Loucy (cell line): ENCODE measurements at regions not wholly inside any gene's neighbourhood (a gene's known extent, or its start where the extent isn't known, plus 50 kb on each side); places are given as distances from the start of the nearest gene placed in this dataset.

Experiments used
- H2AFZ ChIP-seq: fragments of 200-600 bp; sonication (generic); 2 replicates; pipeline ENCODE4 v1.6.0; 2016; ENCODE audit warnings: antibody characterized with exemption, mild to moderate bottlenecking, low read length, moderate library complexity
- H3F3A ChIP-seq: fragments of 200-600 bp; 2 replicates; pipeline ENCODE4 v1.6.0; 2016; ENCODE audit warnings: antibody characterized with exemption, low read depth, mild to moderate bottlenecking
- H3K27me3 ChIP-seq: fragments of 200-600 bp; sonication (generic); 2 replicates; pipeline ENCODE4 v1.6.1; 2014; ENCODE audit warnings: low read length, mild to moderate bottlenecking; ENCODE audit not compliant: insufficient read depth, poor library complexity, severe bottlenecking
- H3K36me3 ChIP-seq: fragments of 200-600 bp; sonication (generic); 2 replicates; pipeline ENCODE4 v1.6.1; 2016; ENCODE audit warnings: low read length; ENCODE audit not compliant: insufficient read depth
- H3K4me1 ChIP-seq: fragments of 200-600 bp; sonication (generic); 2 replicates; pipeline ENCODE4 v1.5.1; 2014; ENCODE audit warnings: low read length, mild to moderate bottlenecking; ENCODE audit not compliant: insufficient read depth, poor library complexity, severe bottlenecking
- H3K4me2 ChIP-seq: fragments of 200-600 bp; sonication (generic); 2 replicates; pipeline ENCODE4 v1.6.0; 2014; ENCODE audit warnings: antibody characterized with exemption, low read length, low read depth, mild to moderate bottlenecking; ENCODE audit not compliant: poor library complexity, severe bottlenecking
- H3K4me3 ChIP-seq: fragments of 200-600 bp; sonication (generic); 2 replicates; pipeline ENCODE4 v1.5.1; 2014; ENCODE audit warnings: low read length, mild to moderate bottlenecking, mixed read lengths; ENCODE audit not compliant: poor library complexity, severe bottlenecking
- H3K79me2 ChIP-seq: fragments of 200-600 bp; sonication (generic); 2 replicates; pipeline ENCODE4 v1.6.1; 2014; ENCODE audit warnings: low read length; ENCODE audit not compliant: insufficient read depth
- H3K9ac ChIP-seq: fragments of 200-600 bp; sonication (generic); 2 replicates; pipeline ENCODE4 v1.6.0; 2014; ENCODE audit warnings: mild to moderate bottlenecking, low read depth, low read length, moderate library complexity; ENCODE audit not compliant: poor library complexity, severe bottlenecking
- H3K9me2 ChIP-seq: fragments of 200-600 bp; sonication (generic); replicated peaks from 2 replicates; pipeline ENCODE4 v1.6.1; 2016; ENCODE audit warnings: low read depth, low read length, mixed read lengths
- H3K9me3 ChIP-seq: fragments of 200-600 bp; sonication (generic); 2 replicates; pipeline ENCODE4 v1.6.1; 2014; ENCODE audit warnings: mild to moderate bottlenecking, antibody characterized with exemption, low read length, low read depth; ENCODE audit not compliant: insufficient read depth
- H4K20me1 ChIP-seq: fragments of 200-600 bp; sonication (generic); 2 replicates; pipeline ENCODE4 v1.6.0; 2014; ENCODE audit warnings: antibody characterized with exemption, low read length, mild to moderate bottlenecking; ENCODE audit not compliant: insufficient read depth, poor library complexity, severe bottlenecking
- EZH2phosphoT487 ChIP-seq: fragments of 200-600 bp; IDR thresholded peaks from 2 replicates; pipeline ENCODE4 v1.6.1; 2018; ENCODE audit warnings: antibody characterized with exemption, mild to moderate bottlenecking, moderate library complexity, borderline replicate concordance
- TF ChIP-seq, protein P1 (sequence below): fragments of 200-600 bp; sonication (generic); conservative IDR thresholded peaks from 2 replicates; pipeline ENCODE4 v1.5.1; 2014; ENCODE audit warnings: mild to moderate bottlenecking, antibody characterized with exemption, low read length

DNA sequence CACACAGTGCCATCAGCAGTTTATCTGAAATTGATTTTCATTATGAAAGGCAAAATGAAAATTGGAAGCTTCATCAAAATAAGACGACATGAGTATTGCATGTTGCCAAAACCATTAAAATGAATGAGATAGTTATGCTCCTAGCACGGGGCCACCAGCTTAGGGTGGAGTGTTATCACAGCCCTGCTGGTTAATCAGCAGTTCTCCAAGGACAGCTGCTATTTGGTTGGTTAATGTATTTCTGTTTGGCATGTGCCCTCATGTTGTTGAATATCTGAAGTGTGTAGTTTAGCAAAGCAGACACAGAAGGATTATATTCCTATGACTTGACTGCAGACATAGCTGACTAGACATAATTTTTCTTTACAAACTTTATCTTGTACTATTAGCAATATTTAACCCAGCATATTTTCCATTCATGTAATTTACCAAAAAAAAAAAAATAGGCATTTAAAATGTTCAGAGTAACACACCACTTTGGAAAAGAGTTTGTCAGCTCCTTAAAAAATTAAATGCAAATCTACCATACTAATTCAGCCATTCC is 98.6 kb upstream of the PIK3R1 start:
- Histone ChIP-seq H3K4me3 (no peak overlapping the region), H2AFZ (no peak overlapping the region), H3F3A (no peaks in the 10 kb centered on the region), H4K20me1 (no peaks in the 10 kb centered on the region), H3K79me2 (no peaks in the 10 kb centered on the region), H3K27me3 (no peaks in the 10 kb centered on the region), H3K4me1 (peaks cover 12% of the 10 kb centered on the region), H3K9me3 (no peaks in the 10 kb centered on the region), H3K4me2 (no peak overlapping the region), H3K9ac (no peak overlapping the region), H3K36me3 (no peaks in the 10 kb centered on the region), H3K9me2 (no peaks in the 10 kb centered on the region)
- TF ChIP-seq EZH2phosphoT487 = no peak
- TF ChIP-seq, protein P1, sequence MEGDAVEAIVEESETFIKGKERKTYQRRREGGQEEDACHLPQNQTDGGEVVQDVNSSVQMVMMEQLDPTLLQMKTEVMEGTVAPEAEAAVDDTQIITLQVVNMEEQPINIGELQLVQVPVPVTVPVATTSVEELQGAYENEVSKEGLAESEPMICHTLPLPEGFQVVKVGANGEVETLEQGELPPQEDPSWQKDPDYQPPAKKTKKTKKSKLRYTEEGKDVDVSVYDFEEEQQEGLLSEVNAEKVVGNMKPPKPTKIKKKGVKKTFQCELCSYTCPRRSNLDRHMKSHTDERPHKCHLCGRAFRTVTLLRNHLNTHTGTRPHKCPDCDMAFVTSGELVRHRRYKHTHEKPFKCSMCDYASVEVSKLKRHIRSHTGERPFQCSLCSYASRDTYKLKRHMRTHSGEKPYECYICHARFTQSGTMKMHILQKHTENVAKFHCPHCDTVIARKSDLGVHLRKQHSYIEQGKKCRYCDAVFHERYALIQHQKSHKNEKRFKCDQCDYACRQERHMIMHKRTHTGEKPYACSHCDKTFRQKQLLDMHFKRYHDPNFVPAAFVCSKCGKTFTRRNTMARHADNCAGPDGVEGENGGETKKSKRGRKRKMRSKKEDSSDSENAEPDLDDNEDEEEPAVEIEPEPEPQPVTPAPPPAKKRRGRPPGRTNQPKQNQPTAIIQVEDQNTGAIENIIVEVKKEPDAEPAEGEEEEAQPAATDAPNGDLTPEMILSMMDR = no peak

DNA sequence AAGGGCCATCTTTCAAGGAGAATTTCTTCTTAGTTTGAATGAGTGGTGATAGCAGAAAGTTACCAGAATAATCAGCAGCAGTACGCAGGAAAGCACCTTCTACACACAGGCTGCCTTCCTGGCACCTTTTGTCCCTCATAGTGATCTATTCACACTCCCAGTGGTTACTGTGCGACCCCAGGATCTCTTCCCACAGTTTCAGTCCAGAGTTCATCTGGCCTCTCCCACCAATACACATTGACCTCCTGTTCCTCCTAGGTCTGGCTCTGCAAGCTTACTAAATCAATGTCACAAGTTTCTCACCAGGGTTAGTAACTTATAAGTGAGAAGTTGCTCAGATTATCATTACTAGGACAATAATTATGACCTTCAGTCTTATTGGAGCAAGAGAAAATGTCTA is 99.1 kb upstream of the PIK3R1 start:
- no peaks in the 10 kb centered on the region for H3F3A ChIP-seq
- no peak overlapping the region for H3K4me2 ChIP-seq
- H2AFZ ChIP-seq = 0 out of 2 replicates have a peak overlapping the region, but pooled peaks have one; percentile 3
- H3K4me3 ChIP-seq = no peak overlapping the region
- no peaks in the 10 kb centered on the region for H3K9me3 ChIP-seq
- no peaks in the 10 kb centered on the region for H3K36me3 ChIP-seq
- no peak overlapping the region for H3K9ac ChIP-seq
- H3K79me2 ChIP-seq = no peaks in the 10 kb centered on the region
- H3K27me3 ChIP-seq = no peaks in the 10 kb centered on the region
- H3K4me1 ChIP-seq = peaks cover 12% of the 10 kb centered on the region
- H4K20me1 ChIP-seq = no peaks in the 10 kb centered on the region
- TF ChIP-seq, protein P1 = no peak
- TF ChIP-seq EZH2phosphoT487 = no peak
- no peaks in the 10 kb centered on the region for H3K9me2 ChIP-seq

DNA sequence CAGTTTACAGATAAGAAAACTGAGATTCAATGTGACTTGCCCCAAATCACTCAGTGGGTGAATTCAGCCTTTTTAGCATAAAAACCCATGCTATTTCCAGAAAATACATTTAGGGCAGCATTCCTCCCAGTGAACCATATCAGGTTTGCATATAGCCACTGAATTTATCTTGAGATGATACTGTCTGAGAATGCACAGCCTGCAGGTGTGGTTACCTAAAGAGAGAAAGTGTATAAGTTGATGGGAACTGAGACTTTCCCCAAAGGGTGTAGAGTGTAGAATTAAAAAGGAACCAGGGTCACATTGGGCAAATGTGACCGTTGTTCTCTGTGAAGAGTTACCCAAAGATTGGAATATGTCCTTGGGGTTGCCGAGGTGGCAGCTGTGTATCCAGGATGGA is 100.0 kb upstream of the PIK3R1 start:
- H3K4me1 ChIP-seq = peaks cover 12% of the 10 kb centered on the region
- H3K4me2 ChIP-seq = no peak overlapping the region
- H3K36me3 ChIP-seq = no peaks in the 10 kb centered on the region
- H4K20me1 ChIP-seq = no peaks in the 10 kb centered on the region
- H3K9ac ChIP-seq = no peak overlapping the region
- no peaks in the 10 kb centered on the region for H3K9me3 ChIP-seq
- no peaks in the 10 kb centered on the region for H3K79me2 ChIP-seq
- no peak overlapping the region for H3K4me3 ChIP-seq
- no peaks in the 10 kb centered on the region for H3K9me2 ChIP-seq
- TF ChIP-seq, protein P1 = no peak
- TF ChIP-seq EZH2phosphoT487 = no peak
- no peaks in the 10 kb centered on the region for H3F3A ChIP-seq
- H3K27me3 ChIP-seq = no peaks in the 10 kb centered on the region
- no peak overlapping the region for H2AFZ ChIP-seq
